GM12865 (cell line): ENCODE measurements at regions not wholly inside any gene's neighbourhood (a gene's known extent, or its start where the extent isn't known, plus 50 kb on each side); places are given as distances from the start of the nearest gene placed in this dataset.

Experiments used
- DNase-seq: peaks from one replicate; pipeline ENCODE4 v3.0.0; 2010; ENCODE audit warnings: low read depth
- H3K4me3 ChIP-seq: 2 replicates; pipeline ENCODE4 v1.5.1; 2011; ENCODE audit warnings: mild to moderate bottlenecking, low read depth, low read length, control low read depth
- TF ChIP-seq, protein P1 (sequence below): IDR thresholded peaks from 2 replicates; pipeline ENCODE4 v1.5.1; 2011; ENCODE audit warnings: low read length, control low read depth, low read depth, inconsistent platforms; ENCODE audit not compliant: insufficient read depth; ENCODE audit errors: missing control alignments

DNA sequence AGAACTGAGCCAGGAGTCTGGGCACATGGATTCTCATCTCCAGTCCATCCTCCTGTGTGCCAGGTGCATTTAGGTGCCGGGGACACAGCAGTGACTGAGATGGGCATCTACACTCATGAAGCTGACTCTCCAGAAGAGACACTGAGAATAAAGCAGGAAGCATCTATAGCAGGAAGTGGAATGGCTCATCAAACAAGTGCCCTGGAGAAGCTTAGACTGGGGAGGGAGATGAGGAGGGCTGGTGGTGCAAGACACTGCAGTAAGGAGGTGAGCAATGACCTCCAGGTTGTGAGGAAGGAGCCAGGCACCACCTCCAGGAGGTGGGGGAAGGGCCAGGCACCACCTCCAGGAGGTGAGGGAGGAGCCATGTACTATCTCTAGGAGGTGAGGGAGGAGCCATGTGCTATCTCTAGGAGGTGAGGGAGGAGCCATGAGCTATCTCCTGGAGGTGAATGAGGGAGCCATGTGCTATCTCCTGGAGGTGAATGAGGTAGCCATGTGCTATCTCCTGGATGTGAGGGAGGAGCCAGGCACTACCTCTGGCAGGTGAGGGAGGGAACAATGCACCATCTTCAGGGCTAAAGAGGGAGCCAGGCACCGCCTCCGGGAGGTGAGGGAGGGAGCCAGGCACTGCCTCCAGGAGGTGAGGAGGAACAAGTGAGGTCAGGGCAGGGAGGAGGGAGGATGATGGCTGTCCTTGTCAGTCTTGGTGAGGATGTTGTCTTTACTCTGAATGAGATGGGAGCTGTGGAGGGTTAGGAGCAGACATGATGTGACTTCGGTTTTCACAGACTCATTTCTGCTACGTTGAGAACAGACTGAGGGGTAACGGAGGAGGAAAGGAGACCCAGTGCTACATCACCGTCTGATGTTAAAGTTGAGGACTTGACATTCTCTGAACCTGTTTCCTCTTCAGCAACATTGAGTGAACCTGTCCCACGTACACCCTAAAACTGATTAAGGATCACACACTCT, 961.9 kb upstream of the TMEM132C start:
- TF ChIP-seq, protein P1, sequence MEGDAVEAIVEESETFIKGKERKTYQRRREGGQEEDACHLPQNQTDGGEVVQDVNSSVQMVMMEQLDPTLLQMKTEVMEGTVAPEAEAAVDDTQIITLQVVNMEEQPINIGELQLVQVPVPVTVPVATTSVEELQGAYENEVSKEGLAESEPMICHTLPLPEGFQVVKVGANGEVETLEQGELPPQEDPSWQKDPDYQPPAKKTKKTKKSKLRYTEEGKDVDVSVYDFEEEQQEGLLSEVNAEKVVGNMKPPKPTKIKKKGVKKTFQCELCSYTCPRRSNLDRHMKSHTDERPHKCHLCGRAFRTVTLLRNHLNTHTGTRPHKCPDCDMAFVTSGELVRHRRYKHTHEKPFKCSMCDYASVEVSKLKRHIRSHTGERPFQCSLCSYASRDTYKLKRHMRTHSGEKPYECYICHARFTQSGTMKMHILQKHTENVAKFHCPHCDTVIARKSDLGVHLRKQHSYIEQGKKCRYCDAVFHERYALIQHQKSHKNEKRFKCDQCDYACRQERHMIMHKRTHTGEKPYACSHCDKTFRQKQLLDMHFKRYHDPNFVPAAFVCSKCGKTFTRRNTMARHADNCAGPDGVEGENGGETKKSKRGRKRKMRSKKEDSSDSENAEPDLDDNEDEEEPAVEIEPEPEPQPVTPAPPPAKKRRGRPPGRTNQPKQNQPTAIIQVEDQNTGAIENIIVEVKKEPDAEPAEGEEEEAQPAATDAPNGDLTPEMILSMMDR, result no peak
- no peak for DNase-seq
- no peak overlapping the region for H3K4me3 ChIP-seq

DNA sequence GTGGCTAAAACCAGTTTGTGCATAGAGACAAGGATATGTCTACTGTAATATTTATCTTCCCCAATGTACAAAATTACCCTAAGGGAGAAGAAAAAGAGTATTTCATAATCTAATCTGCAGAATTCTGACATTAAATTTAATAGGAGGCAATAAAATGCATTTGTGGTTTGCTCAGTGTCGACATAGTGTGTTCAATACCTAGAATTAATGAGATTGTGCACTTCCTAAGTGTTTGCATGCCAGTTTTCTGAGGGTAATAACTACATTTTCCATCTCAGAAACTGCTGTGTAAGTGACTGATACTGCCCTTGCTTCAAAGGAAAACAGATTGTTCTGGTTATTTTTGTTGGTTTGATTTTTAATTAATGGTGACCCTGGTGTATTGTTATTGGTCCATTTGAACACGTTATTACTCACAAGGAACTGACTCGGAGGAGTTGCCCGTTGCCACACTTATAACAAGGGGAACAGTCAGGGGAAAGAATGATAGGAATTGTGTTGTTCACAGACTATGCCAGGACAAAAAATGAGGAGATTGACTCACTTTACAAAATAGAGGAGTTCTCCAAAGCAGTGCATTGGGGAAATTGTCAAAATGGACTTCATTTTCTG, 960.3 kb upstream of the TMEM132C start:
- TF ChIP-seq, protein P1, result no peak
- no peak for DNase-seq
- H3K4me3 ChIP-seq, result no peak overlapping the region

DNA sequence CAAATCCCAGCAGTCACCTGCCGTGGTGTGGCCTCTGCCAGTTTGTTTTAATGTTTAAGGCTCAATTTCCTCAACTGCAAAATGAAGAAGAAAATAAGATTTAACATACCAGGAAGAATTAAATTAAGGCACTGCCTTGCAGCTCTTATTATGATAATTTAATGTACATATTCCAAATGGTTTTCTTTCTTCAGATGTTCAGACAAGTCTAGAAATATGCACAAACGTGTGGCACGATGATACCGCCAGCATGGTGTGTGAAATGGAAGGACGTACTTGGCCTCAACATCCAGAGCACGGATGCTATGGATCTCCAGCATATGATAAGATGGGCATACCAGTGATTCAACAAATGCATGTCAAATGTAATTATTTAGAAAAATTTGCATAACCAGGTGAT, 959.4 kb upstream of the TMEM132C start:
- DNase-seq, result no peak
- no peak overlapping the region for H3K4me3 ChIP-seq
- TF ChIP-seq, protein P1, result no peak

DNA sequence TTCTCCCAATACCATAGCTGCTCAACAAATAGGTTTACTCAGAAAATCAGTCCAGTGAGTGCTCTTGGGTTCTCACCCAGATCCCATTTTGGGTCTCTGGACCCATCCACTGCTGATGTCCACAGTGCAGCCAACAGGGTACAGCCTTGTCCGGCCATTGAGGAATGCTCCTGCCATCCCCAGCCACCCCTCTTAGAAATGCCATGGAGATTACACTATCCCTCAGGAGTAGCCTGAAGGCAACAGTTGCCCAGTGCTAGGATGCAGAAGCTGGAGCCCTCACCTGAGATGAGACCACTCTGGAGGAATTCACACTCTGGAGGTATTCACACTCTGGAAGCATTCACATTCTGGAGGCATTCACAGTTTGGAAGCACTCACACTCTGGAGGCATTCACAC, 958.8 kb upstream of the TMEM132C start:
- DNase-seq, result no peak
- TF ChIP-seq, protein P1, result no peak
- no peak overlapping the region for H3K4me3 ChIP-seq

DNA sequence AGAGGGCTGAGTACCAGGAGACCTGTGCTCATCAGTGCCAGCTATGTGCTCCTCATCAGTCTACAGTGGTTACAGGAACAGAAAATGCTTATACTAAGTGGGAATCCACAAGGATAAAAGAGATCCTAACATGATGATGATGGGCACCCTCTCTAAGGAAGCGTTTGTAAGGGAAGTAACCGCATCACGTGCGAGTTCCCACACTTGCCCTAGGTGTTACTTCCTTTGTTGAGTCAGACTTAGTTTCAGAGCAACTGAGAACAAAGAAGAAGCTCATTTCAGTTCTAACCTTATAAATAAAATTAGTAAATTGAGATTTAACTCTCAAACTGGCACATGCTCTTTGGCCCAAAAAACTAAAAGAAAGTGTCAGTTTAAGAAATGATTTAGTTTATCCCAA, 956.4 kb upstream of the TMEM132C start:
- DNase-seq, result peak; percentile 30
- H3K4me3 ChIP-seq, result no peak overlapping the region
- TF ChIP-seq, protein P1, result no peak

DNA sequence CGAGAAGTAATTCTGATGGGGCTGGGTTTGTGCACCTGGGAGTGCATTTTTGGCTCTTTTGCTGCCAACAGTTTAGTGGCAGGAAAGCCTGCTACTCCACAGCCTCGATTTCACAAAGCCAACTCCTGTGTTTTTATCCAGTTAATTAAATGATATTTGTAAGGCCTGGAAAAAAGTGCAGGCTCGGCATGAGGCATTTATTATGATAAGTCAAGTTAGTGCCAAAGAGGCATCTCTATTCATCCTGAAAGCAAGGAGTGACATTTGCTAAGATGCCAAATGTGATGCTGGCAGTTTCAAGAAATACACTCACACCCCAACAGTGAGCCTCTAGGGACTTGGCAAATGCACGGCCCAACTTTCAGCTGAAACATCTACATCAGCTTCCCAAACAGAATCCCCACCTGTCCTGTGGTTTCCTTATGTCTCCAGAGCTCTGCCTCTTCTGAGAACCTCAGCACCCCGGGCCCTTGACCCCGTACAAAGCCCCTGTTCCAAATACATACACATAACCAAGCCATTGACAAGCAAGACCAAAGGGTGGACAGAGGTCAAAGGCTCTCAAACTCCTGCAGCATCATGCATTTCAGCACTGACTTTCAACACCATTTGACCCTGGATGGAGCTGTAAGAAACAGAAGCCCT, 955.1 kb upstream of the TMEM132C start:
- H3K4me3 ChIP-seq, result no peak overlapping the region
- TF ChIP-seq, protein P1, result no peak
- no peak for DNase-seq
